UCSD-AML1 (cell line): ENCODE measurements at regions not wholly inside any gene's neighbourhood (a gene's known extent, or its start where the extent isn't known, plus 50 kb on each side); places are given as distances from the start of the nearest gene placed in this dataset.

Experiments
- DNase-seq: peaks from one replicate; lab custom pipeline; 2025; ENCODE audit not compliant: unreplicated experiment; lab: John Stamatoyannopoulos, UW

DNA sequence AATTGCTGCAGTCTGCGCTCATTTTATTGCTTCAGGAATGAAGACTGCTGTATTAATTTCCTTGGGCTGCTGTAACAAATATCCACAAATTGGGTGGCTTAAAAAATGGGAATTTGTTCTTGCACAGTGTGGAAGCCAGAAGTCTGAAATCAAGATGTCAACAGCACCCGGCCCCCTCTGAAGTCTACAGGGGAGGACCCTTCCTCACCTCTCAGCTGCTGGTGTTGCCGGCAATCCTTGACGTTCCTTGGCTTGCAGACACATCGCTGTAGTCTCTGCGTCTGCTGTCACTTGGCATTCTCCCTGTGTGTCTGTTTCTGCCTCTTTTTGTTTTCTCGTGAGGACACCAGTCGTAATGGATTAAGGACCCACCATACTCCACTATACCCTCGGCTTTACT, 166.2 kb downstream of the PTPN20 start:
- no peak for DNase-seq

GRCh38 chr10:47077941-47078340, 166.7 kb downstream of the PTPN20 start:
- DNase-seq = no peak

GRCh38 chr10:47078393-47079203, 167.4 kb downstream of the PTPN20 start:
- no peak for DNase-seq

- no peak for DNase-seq
Measured at GRCh38 chr10:47079204-47079580, 168.0 kb downstream of the PTPN20 start.

GRCh38 chr10:47081264-47081663, 170.0 kb downstream of the PTPN20 start:
- no peak for DNase-seq

GRCh38 chr10:47082055-47082784, 171.0 kb downstream of the PTPN20 start:
- DNase-seq = no peak

DNA sequence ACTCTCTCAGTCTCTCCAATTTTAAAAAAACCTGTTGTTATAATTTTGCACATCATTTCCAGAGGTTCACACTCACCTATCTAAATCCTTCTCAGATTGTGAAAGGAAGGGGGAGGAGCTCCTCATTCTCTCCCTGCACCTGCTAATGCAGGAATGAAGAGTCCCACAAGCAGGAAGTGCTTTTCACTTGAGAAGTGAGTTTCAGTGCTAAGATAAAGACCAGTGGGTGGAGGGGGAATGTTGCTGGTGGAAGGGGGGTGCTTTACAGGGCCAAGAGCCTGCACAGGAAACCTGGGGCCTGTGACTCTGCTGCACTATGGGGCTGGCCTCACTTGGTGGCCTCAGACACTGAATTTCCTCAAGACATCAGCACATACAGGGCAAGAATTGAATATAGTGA, 176.4 kb downstream of the PTPN20 start:
- DNase-seq = no peak

GRCh38 chr10:47088656-47089354, 177.6 kb downstream of the PTPN20 start:
- DNase-seq = no peak

GRCh38 chr10:47090042-47090441, 178.8 kb downstream of the PTPN20 start:
- no peak for DNase-seq

GRCh38 chr10:47090903-47091302, 179.7 kb downstream of the PTPN20 start:
- no peak for DNase-seq

DNA sequence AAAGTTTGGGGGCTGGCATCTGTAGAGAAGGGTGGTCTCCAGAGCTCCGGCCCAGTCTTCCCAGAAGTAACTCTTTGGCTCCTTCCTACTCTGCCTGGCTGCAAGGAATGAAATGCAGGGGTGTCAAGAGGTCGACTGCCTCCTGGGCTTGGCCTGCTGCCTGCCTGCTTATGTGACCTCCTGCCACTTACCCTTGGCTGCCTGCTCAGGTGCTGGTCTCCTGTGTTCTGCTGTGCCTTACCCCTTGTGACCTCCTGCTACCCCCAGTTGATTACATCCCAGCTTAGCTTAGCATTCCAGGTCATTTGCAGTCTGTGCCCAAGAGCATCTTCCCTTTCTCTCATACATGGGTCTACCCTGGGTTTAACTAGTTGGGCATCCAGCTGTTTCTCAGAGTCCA, 180.2 kb downstream of the PTPN20 start:
- no peak for DNase-seq

DNA sequence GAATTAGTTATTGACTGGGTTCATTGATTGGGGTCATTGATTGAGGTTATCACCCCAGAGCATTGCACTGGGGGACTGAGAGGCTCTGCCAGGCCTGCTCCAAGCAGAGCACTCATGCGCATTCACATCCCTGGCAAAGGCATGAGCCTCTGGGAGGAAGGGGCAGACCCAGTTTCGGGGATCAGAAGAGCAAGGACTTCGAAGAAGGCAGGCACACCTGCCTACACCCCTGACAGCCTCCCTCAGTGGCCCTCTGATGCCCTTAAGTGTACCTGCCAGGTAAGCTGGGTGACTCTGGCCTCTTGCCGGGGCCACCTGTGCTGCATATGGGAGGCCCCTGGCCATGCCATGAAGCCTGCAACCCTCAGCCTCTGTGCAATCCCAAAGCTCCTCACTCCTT, 181.1 kb downstream of the PTPN20 start:
- DNase-seq = no peak

DNA sequence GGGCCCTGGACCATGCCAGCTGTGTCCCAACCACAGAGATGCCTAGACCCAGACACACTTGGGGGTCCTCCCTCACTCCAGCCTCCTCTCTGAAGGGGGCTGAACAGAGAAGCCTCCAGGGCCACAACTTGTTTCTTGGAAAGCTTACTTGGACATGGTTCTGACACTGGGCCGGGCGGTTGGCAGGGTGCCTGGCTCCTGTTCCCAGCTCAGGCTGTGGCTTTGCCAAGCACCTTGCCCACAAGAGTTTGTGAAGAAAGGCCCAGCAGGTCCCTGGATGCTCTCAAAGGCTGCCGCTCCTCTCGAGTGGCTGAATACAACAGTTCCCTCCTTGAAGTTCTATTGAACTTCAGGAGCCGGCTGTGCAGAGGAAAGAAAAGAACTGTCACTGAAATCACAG, 181.6 kb downstream of the PTPN20 start:
- no peak for DNase-seq

GRCh38 chr10:47094126-47094525, 182.9 kb downstream of the PTPN20 start:
- no peak for DNase-seq

GRCh38 chr10:47094636-47095035, 183.4 kb downstream of the PTPN20 start:
- no peak for DNase-seq

DNA sequence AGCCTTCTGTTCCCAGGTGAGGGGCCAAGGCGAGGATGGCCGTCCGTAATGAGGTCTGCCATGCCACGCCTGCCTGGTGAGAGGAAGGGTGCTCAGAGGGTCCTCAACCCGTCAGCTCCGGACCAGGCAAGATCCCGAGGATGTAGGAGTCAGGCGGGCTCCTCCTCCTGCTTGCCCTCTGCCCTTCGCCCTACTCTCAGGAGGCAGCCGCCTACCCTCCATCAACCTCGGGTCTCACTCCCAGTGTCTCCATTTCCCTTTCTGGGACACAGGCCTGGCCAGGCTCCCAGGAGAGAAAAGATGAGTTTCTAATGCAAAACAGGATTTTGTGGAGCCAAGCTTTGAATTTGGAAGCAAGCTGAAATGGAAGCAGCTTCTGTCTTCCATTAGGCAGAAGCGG, 184.0 kb downstream of the PTPN20 start:
- DNase-seq = no peak

DNA sequence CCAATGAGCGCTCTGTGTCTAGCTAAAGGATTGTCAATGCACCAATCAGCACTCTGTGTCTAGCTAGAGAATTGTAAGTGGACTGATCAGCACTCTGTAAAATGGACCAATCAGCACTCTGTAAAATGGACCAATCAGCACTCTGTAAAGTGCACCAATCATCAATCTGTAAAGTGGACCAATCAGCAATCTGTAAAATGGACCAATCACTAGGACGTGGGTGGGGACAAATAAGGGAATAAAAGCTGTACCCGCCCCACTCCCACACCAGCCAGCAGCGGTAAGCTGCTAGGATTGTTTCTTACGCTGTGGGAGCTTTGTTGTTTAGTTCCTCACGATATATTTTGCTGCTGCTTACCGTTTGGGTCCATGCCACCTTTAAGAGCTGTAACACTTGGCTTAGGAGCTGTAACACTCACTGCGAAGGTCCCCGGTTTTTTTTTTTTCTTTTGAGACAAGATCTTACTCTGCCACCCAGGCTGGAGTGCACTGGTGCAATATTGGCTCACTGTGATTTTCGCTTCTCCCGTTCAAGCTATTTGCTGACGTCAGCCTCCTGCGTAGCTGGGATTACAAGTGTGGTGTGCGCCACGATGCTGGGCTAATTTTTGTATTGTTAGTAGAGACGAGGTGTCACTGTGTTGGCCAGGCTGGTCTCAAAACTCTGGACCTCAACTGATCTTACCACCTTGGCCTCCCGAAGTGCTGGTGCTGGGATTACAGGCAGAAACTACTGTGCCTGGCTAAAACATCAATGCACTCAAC, 184.8 kb downstream of the PTPN20 start:
- DNase-seq = no peak

GRCh38 chr10:47098238-47098637, 187.0 kb downstream of the PTPN20 start:
- DNase-seq = no peak

DNA sequence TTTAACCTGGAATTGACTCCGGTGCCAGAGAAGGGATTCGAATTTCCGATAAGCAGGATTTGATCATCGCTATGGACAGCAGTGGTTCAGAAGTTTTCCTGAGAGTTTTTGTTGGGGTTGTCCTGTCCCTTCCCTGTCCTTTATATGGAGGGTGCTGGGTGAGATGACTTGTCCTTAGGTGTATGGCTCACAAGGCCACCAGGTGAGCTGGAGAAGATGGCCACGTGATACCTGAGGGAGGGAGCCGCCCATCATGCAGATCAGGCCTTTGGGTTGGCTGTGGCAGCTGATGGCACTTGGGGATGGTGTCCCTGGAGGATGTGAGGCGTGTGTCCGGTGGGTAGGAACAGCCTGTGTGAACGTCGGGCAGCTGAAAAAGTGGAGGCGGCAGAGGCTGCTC, 187.7 kb downstream of the PTPN20 start:
- no peak for DNase-seq

DNA sequence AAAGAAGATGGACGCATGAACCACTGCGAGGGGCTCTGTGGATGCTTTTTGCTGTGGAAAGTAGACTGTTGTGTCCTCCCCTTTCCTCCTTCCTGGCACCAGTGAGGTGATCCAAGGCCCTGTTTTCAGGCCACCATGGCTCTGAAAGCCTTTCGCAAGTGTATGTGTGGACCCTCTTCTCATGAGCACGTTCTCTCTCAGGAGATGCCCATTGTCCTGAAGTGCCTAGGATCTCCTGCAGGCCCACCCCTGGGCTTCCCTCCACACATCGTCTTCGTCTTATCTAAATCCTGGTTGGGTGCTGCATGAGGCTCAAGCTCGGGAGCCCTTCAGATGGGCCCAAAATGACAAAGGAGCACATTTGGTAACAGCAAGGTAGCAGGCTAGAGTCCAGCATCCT, 188.2 kb downstream of the PTPN20 start:
- DNase-seq = no peak

DNA sequence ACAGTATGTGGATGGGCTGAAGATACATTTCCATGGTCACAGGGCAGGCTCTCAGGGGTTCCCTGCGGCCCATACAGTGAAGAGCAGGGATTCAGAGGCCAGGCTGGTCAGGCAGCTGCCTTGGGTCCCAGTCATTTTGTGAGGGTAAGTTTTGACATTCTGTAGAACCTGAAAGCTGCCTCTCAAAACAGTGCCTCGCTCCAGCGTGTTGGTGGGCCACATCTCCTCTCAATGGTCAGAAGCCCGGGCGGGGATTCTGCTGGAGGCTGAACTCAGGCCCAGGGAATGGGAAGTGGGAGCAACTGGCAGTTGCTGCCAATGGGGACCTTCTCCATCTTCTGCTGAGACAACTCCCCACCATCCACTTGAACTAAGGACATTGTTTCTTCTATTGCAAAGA, 190.0 kb downstream of the PTPN20 start:
- no peak for DNase-seq
